K562 (cell line): ENCODE measurements at regions not wholly inside any gene's neighbourhood (a gene's known extent, or its start where the extent isn't known, plus 50 kb on each side); places are given as distances from the start of the nearest gene placed in this dataset.
A peak's percentile ranks its signal among the peaks of the same experiment; 100 is the strongest.

Experiments used
- BRCA1 ChIP-seq, 2 experiments: fragments of 450-650 bp in 1 of 2; sonication (generic) in 1 of 2; formaldehyde crosslinking in 1 of 2; IDR thresholded peaks; 2 replicates each; pipeline versions ENCODE4 v1.5.0 to v1.6.1; 2017 to 2020; ENCODE audit warnings: mild to moderate bottlenecking in 1 of 2, missing genetic modification reagents in 1 of 2
- CBFA2T3 ChIP-seq: fragments of 450-650 bp; IDR thresholded peaks from 2 replicates; pipeline ENCODE4 v1.6.1; 2017
- TF ChIP-seq, protein P1 (sequence below): sonication (generic); formaldehyde crosslinking; IDR thresholded peaks from 2 replicates; pipeline ENCODE4 v1.8.0; 2022; ENCODE audit warnings: missing genetic modification reagents, mild to moderate bottlenecking, moderate library complexity, borderline replicate concordance
- TF ChIP-seq, protein P2 (sequence below), 3 experiments: IDR thresholded peaks in 2 of 3; conservative IDR thresholded peaks in 1 of 3; 2 replicates each; pipeline ENCODE4 v1.5.1; 2011 to 2012; ENCODE audit warnings: low read length in 3 of 3, mild to moderate bottlenecking in 3 of 3, control low read depth in 2 of 3, improper control_type of control experiment in 1 of 3, inconsistent platforms in 1 of 3, low read depth in 1 of 3, mixed read lengths in 1 of 3, moderate library complexity in 1 of 3; ENCODE audit not compliant: insufficient read depth in 2 of 3
- TF ChIP-seq, protein P3 (sequence below), 2 experiments: fragments of 450-650 bp in 1 of 2; sonication (generic) in 1 of 2; formaldehyde crosslinking in 1 of 2; IDR thresholded peaks in 1 of 2; conservative IDR thresholded peaks in 1 of 2; 2 replicates each; pipeline versions ENCODE4 v1.6.1 to v1.8.1; 2016 to 2023; ENCODE audit warnings: mild to moderate bottlenecking in 2 of 2, moderate library complexity in 2 of 2, inconsistent platforms in 1 of 2, missing genetic modification reagents in 1 of 2
- TF ChIP-seq, protein P4 (sequence below): fragments of 450-650 bp; IDR thresholded peaks from 2 replicates; pipeline ENCODE4 v1.6.1; 2016; ENCODE audit warnings: antibody characterized with exemption
- TF ChIP-seq, protein P5 (sequence below): fragments of 200-800 bp; sonication (Bioruptor generic); IDR thresholded peaks from 2 replicates; pipeline ENCODE4 v1.6.1; 2017; ENCODE audit warnings: missing genetic modification characterization, missing compliant biosample characterization

DNA sequence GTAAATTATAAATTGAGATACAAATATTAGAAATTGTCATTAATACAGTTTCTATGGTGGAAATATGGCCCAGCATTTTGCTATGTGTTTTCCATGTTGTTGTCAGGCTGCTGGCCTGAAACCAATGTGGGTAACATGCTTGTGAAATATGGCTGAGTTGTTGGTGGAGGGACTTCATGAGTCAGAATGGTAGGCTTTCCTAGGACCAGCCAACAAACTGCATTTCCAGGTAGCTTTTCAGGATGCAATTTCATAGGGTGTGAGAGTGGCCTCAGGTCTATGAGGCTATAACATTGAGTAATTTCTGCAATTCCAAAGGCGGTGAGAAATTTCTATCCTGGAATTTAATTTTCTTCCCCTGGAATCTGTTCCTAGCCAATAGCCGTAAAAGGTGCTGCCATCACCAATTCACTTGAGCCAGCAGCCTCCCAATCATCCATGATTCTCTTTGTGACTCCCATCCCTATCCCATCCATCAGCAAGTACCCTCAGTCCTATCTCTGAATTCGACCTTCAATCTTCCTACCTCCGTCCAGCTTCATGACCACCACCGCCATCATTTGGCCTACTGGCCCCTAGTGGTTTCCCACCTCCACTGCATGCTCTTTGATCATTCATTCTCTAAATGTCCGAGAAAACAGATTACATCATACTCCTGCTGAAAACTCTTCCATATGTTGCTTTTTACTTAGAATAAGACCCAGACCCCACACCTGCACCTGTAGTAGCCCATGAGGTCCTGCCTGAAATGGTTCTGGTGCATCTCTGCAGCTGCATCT, 276.6 kb upstream of the CFAP20DC start (continued):
- TF ChIP-seq, protein P1, sequence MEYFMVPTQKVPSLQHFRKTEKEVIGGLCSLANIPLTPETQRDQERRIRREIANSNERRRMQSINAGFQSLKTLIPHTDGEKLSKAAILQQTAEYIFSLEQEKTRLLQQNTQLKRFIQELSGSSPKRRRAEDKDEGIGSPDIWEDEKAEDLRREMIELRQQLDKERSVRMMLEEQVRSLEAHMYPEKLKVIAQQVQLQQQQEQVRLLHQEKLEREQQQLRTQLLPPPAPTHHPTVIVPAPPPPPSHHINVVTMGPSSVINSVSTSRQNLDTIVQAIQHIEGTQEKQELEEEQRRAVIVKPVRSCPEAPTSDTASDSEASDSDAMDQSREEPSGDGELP (CRISPR knock-in tag) = no peak
- no peak for TF ChIP-seq CBFA2T3
- TF ChIP-seq, protein P2, sequence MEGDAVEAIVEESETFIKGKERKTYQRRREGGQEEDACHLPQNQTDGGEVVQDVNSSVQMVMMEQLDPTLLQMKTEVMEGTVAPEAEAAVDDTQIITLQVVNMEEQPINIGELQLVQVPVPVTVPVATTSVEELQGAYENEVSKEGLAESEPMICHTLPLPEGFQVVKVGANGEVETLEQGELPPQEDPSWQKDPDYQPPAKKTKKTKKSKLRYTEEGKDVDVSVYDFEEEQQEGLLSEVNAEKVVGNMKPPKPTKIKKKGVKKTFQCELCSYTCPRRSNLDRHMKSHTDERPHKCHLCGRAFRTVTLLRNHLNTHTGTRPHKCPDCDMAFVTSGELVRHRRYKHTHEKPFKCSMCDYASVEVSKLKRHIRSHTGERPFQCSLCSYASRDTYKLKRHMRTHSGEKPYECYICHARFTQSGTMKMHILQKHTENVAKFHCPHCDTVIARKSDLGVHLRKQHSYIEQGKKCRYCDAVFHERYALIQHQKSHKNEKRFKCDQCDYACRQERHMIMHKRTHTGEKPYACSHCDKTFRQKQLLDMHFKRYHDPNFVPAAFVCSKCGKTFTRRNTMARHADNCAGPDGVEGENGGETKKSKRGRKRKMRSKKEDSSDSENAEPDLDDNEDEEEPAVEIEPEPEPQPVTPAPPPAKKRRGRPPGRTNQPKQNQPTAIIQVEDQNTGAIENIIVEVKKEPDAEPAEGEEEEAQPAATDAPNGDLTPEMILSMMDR (IDR thresholded peaks at IDR 0.05 in 2 of 3, conservative IDR thresholded peaks at IDR 0.05 in 1 of 3; ENCODE audit: insufficient read depth in 2 of 3, low read depth in 1 of 3, low read length in 3 of 3) = peak; percentile 44 to 70 (median 58)
- TF ChIP-seq, protein P3, sequence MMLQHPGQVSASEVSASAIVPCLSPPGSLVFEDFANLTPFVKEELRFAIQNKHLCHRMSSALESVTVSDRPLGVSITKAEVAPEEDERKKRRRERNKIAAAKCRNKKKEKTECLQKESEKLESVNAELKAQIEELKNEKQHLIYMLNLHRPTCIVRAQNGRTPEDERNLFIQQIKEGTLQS (IDR thresholded peaks at IDR 0.05) = peak; percentile 44; the same call in 1 of the 2 replicates
- TF ChIP-seq, protein P3 (CRISPR knock-in tag; conservative IDR thresholded peaks at IDR 0.05) = no peak
- TF ChIP-seq, protein P4, sequence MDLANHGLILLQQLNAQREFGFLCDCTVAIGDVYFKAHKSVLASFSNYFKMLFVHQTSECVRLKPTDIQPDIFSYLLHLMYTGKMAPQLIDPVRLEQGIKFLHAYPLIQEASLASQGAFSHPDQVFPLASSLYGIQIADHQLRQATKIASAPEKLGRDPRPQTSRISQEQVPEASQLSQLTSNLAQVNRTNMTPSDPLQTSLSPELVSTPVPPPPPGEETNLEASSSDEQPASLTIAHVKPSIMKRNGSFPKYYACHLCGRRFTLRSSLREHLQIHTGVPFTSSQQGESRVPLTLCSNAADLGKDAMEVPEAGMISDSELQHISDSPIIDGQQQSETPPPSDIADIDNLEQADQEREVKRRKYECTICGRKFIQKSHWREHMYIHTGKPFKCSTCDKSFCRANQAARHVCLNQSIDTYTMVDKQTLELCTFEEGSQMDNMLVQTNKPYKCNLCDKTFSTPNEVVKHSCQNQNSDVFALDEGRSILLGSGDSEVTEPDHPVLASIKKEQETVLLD = no peak
- TF ChIP-seq BRCA1 (IDR thresholded peaks at IDR 0.05) = no peak
- no peak for TF ChIP-seq BRCA1 (CRISPR knock-in tag; IDR thresholded peaks at IDR 0.05)
- TF ChIP-seq, protein P5, sequence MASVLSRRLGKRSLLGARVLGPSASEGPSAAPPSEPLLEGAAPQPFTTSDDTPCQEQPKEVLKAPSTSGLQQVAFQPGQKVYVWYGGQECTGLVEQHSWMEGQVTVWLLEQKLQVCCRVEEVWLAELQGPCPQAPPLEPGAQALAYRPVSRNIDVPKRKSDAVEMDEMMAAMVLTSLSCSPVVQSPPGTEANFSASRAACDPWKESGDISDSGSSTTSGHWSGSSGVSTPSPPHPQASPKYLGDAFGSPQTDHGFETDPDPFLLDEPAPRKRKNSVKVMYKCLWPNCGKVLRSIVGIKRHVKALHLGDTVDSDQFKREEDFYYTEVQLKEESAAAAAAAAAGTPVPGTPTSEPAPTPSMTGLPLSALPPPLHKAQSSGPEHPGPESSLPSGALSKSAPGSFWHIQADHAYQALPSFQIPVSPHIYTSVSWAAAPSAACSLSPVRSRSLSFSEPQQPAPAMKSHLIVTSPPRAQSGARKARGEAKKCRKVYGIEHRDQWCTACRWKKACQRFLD (CRISPR knock-in tag) = no peak
